HG03159 (cell line): ENCODE measurements at regions not wholly inside any gene's neighbourhood (a gene's known extent, or its start where the extent isn't known, plus 50 kb on each side); places are given as distances from the start of the nearest gene placed in this dataset.

Source experiments
- ATAC-seq: cut with Tn5 transposase; IDR thresholded peaks from one replicate; pipeline ENCODE4 v1.9.1; 2021; ENCODE audit warnings: mild to moderate bottlenecking, moderate library complexity; ENCODE audit not compliant: unreplicated experiment

DNA sequence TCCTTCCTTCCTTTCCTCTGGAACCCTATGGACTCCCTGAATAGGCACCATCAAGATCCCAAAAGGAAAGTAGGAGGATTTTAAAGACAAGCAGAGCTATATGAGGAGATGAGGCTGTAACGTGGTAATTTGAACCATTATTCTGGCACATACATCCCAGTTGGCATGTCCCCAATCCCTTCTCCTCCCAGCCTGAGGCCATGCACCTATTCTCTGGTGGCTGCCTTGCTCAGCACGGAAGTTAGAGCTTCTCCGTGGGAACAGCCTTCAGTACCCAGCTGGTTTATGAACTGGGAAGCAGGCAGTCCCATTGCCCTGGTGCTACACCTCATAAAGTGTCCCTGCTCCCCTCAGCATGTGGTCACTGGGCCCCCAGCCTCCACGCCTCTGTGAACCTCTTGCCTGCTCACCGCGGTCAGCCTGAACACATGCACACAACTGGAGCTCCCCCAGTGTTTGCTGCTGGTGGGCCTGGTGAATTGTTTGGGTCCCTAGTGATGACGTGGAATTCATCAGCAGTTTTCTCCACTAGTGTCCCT lies 139.9 kb upstream of the PLET1 start:
- ATAC-seq, result no peak

DNA sequence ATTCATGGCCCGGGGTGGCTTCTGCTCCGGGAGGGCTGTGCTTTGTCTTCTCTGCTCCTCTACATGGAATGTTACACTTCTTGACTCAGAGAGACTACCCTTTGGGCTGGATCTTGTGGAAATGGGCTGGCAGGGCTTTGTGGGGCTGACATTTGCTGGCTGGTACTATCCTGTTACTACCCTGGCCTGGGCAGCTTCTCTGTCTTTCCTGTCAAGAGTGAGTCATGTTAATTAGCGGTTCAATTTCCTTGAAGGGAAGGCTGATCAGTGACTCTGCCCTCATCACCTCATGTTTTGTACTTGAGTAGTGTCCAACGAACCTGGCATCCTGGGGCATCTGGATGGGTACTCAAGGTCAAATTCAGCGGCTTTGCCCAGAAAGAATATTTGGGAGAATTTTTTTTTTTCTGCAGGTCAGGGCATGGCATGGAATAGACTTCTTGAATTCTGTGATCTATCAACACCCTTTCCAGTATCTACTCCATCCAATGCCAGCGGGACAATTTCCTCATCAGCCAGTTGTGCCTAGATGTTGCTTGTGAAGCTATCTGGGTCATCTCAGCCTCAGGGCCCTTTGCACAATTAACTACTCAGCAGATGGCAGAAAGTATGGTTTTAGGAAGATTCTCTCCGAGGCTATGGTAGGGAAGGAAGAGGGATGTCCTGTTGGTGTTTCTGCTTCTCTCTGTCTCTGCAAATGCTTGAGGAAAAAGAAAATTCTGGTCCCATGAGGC lies 140.5 kb upstream of the PLET1 start:
- no peak for ATAC-seq

DNA sequence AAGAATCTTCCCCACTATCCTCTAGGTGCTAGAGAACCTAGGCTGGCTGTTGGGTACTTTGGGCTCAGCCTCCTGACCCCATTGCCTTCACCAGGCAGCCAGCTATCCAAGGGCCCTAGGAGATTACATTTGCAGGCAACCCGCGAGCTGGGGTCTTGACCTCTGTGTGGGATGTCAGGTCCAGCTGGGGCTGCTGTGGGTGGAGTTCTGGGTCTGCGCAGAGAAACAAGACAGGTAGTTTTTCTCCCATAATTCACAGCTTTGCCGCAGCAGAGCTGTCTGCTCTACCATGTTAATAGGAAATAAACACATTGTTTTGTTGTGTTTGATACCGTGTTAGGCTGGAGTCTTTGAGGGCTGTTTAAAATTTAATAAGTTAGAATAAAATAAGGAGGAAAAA lies 142.8 kb upstream of the PLET1 start:
- no peak for ATAC-seq

DNA sequence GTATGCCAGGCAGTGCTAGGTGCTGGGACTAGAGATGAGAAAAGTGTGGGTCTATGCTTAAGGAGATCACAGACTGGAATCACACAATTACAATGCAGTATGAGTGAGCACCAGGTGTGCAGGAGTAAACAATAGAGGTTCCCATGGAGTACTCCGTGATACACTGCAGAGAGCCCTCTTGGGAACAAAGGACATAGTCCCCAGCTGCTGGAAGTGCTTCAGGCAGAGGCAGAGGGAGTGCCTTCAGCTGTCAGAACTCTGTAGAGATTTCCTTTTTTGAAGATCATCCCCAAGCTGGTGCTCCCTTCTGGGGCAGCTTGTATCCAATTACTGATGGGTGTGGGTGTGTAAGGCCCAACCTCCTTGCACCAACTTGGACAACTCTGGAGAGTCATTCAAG lies 143.5 kb upstream of the PLET1 start:
- ATAC-seq, result no peak

DNA sequence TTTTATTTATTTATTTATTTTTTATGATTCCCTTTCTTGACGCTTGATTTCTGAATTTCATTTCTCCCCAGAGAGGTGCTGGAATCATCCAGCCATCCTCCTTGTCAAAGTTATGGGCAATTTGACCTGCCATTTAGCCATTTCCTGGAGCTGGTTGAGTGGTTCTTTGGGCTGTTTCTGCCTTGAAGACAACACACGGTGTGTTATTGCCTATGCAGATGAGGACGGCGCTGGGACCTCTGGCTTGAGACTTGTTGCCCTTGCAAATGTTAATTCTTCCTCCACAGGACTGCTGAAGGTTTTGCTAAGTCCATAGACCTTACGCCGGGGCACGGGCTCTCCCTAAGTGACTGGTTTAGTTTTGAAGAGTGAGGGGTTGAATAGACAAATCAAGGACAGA lies 147.9 kb upstream of the PLET1 start:
- ATAC-seq, result no peak

DNA sequence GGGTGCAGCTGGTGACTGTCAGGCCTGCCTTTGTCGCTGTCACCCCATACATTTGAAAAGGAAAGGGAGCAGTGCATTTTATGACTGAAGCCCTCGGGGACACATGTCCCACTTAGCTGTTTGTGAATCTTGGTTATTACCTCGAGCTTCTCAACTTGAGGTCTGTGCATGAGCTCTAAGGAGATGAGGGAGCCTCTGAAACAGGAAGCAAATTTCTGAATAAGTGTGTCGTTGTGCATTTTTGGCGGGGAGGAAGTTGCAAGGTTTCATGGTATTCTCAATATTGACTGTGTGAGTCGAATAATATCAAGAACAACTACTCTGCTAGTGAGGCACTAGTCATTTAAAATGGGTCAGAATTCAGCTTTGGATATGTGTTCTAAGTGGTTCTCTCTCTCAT lies 149.7 kb upstream of the PLET1 start:
- no peak for ATAC-seq

DNA sequence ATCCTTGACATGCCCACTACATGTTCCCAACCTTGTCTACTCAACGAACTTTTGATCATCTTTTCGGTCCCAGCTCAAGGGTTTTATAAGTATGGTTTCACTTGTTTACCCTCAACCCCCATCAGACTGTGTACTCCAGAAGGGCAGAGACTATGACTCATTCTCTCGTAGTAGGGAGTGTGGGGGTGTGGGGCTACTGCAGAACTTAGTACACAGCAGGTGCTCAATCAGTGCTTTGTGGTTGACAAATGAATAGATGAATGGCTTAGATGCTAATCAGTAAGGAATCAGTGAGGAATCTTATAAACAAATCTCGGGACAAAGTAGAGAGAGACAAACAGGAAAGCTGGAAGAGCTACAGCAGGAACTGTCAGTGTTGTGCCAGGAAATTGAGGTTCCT lies 151.7 kb upstream of the PLET1 start:
- no peak for ATAC-seq

DNA sequence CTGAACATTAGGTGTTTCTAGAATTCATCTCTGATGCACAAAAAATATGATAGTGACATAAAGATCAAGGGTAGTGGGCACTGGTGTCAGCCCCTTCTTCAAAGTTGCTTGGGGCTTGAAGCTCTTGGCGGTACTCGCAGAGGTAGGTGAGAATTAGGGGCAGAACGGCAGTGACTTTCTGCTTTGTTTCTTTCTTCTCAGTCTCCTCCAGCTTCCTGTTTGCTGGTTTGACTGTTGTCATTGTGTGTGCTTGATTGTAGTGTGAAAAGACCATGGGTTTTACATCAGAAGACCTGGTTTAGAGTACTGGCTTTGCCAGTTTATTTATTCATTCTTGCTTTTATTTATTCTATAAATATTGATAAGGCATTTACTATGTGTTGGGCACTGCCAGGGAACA lies 156.7 kb upstream of the PLET1 start:
- no peak for ATAC-seq

DNA sequence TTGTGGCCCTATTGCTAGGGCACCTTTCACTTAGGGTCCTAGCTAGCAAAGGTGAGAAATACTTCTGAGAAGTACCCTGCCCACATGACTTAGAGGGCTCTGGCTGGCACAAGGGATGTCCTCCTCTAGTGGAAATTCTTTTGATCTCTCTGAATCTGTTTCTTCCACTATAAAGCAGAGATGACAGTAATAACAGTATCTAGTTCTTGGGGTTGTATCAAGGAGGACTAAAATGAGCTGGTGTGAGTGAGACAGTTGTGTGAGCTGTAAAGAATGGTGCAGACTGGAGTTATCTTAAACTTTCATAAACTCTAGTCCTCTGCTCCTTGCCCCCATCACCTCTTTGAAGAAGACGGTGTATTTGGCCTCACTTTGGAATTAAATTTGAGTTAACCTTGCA lies 157.8 kb upstream of the PLET1 start:
- no peak for ATAC-seq

DNA sequence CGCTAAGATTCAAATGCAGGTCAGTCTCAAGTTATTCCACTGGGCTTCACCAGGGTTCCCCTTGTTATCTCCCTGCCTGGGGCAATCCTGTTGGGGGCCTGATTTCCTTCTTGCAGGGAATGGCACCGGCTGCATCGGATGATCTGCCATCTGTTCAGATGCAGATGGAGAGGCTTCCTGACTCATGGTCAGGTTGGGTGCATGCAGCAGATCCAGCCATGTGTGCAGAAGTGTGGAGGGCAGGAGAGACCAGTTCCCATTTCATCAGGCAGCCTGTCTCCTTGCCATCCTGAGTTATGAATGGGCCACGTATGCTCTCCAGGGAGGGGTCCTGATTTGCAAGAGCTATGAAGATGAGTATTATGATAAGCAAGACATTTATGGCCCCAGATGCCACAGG lies 161.2 kb upstream of the PLET1 start:
- ATAC-seq, result no peak

DNA sequence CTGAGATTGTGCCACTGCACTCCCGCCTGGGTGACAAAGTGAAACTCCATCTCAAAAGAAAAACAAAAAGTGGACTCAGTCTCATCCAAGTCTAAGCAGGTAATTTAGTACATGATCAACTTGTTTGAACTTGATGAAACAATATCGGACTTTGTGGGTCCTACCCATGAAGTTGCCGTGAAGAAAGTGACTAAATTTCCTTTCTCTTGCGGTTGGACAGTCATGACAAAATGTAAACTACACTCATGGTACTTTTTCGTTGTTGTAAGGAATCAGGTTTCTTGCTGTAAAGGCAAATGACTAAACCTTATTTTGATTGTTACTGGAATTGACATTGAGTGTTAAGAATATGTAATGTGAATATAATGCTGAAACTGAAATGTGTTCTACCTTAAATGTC lies 164.5 kb upstream of the PLET1 start:
- ATAC-seq, result no peak

DNA sequence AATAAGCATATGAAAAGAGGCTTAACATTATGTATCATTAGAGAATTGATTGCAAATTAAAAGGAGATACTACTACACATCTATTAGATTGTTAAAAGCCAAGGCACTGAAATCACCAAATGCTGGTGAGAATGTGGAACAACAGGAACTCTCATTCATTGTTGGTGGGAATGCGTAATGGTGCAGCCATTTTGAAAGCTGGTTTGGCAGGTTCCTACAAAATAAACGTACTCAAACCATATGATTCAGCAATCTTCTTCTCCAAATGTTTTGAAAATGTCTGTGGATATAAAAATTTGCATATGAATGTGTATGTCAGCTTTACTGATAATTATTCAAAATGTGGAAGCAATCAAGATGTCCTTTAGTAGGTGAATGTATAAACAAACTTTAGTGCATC lies 176.4 kb upstream of the PLET1 start:
- no peak for ATAC-seq

DNA sequence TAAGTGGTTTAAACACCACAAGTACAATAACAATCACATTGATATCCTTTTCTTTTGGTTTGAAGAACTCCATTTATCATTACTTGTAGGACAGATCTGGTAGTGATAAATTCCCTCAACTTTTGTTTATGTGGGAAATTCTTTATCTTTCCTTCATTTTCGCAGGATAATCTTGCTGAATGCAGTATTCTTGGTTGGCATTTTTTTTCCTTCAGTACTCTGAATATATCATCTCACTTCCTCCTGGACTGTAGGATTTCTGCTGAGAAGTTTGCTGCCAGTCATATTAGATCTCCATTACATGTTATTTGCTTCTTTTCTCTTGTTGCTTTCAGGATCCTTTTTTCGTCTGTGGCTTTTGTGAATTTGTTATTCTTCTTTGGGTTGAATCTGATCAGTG lies 179.0 kb upstream of the PLET1 start:
- no peak for ATAC-seq

DNA sequence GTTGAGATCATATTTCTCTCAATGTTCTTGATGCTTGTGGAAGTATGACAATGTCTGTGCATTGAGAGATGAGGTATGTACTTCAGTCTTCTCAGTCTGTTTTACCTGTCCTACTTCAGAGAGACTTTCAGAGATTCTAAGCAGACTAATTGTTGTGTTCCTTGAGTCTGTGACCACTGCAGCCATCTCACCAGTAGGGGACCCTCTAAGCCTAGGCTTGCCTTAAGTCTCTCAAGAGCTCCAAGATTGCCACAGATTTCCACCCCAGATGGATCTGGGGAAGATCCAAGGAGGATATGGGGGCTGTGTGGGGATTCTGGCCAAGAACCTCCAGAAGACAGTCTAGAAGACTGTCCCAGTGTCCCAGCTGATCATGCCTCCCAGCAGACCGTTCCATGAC lies 179.9 kb upstream of the PLET1 start:
- no peak for ATAC-seq

DNA sequence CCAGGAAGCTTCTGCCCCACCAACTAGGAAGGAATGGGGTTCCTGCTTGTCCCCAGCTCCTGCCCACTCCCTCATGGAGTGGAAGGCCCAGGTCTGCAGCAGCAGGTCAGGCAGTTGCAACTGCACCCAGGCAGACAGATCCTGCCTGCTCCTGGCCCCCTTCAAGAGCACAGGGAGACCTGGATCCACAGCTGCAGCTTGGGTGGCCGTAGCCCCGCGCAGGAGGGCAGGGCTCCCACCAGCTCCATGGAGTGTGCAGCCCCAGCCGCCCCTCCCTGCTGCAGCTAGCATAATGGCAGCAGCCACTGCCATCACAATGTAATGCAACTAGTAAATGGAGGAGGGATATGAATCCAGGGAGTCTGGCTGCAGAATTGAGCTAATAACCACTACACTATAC lies 187.5 kb upstream of the PLET1 start:
- no peak for ATAC-seq

DNA sequence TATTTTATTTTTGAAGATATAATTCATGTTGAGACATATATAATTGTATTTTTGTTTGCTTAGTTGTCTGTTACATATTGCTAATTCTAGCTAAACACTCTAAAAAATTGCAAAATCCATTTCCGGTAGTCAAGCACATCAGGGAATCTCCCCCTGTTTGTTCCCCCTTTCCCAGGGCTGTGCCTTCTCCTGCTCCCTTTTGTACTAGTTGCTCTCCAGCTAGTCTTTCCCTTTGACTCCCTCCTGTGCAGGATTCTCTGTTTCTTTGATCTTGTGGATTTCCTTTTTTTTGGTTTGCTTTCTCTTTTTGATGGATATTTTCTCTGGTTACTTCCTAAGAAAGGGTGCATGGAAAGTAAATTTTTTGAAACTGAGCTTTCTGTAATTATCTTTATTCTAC lies 188.1 kb upstream of the PLET1 start:
- ATAC-seq, result no peak

DNA sequence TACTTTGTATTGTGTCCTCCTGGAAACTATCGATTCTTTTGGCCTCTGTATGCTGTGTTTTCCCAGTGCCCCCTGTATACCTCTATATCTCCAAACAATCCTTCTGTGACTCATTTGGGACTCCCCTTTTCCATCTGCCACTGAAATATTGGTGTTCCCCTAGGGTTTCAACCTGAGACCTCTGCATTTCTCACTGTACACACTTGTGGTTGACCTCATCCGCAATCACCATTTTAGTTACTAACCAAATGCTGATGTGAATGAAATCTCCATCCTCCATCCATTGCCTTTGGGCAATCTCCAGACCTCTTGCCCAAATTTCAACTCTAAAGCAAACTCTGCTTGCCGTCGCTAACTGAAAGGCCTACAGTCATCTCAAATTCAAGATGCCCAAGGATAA lies 190.6 kb upstream of the PLET1 start:
- ATAC-seq, result no peak

DNA sequence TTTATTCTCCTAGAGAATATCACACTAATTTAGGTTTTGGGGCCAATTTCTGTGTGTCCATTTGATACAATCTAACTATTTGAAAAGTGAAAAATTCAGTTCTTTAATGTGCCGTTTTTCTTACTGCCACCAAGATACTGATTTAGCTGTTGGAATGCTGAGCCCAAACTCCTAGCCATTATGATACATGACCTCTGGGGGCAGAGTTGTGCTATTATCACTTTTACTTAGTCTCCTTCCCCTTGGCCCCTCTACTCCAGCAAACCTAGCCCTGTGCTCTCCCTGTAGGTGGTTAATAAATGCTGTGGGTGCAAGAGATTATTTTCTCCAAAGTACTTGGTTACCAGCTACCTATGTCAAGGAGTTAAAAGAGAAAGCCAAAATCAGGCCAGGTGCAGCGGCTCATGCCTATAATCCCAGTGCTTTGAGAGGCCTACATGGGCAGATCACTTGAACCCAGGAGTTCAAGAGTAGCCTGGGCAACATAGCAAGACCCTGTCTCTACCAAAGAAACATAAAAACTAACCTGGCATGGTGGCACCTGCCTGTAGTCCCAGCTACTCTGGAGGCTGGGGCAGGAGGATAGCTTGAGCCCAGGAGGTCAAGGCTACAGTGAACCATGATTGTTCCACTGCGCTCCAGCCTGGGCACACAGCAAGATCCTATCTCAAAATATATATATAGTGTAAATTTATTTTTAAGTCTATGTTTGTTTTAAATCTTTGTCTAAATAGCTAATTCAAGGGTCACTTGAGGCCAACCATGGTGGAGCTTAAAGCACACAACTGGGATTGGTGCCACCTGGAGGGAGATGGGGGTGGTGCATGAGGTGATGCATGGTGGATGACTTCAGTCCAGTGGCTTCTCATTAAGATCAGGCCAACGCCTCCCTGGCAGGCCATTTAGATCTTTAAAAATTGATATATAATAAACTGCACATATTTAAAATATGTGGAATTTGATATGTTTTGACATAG lies 193.2 kb upstream of the PLET1 start:
- no peak for ATAC-seq

DNA sequence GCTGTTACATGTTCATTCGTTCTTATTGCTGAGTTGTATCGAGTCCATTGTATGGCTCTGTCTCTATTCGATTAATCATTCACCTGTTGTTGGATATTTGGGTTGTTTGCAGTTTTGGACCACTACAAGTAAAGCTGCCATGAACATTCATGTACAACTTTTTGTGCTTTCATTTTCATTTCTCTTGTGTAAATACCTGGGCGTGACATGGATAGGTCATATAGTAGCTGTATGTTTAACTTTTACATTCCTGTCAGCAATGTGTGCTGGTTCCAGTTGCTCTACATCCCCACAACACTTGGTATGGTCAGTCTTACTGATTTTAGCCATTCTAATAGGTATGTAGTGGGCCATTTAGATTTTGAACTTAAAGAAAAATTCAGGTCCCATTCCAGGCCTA lies 194.2 kb upstream of the PLET1 start:
- no peak for ATAC-seq

DNA sequence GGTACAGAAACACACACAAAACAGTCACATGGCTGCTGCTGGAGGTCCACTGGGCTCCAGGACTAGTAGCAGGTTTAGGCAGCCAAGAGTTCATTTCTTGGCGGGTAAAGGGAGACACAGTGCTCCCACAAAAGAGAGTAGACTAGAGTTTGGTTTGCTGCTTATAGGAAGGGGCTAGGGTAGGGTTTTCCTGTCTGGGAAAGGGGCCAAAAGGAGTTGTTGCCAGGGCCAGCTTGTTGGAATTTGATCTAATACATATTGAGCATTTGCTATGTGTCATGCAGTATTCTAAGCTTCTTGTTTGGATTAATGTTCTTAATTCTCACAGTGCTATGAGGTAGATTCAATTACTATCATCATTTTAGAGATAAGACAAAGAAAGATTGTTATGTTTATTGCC lies 195.1 kb upstream of the PLET1 start:
- ATAC-seq, result no peak

DNA sequence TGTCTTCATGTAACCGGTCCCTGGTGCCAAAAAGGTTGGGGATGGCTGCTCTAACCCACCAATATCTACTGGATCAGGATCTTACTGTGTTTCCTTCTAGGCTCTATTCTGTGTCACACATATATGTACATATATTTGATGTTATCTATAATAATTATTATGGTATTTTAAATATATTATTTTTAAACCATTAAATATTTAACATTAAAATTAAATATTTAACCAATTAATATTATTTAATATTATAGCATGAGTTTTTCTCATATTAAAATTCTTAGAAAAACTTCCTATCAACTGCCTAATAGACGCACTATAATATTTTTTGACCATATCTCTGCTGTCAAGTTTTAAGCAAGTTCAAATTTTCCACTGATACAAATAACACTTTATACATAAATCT lies 196.9 kb upstream of the PLET1 start:
- no peak for ATAC-seq

DNA sequence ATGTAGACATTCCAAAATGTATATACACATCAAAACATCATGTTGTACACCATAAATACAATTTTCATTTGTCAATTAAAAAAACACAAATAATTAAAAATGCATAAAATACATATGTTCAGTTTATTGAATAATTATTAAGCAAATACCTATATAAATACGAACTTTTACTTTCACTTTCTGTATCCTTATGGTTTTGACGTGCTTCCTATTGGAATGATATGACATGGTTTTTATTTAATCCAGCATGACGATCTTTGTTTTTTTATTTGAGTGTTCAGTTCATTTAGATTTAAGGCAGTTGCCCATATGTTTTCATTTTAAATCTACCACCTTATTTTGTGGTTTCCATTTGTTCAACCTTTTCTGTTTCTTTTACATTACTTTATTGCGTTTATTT lies 198.3 kb upstream of the PLET1 start:
- no peak for ATAC-seq
